ENCODE measurements at regions not wholly inside any gene's neighbourhood (a gene's known extent, or its start where the extent isn't known, plus 50 kb on each side); places are given as distances from the start of the nearest gene placed in this dataset.

GRCh38 chr20:40120827-40121226 is 568.2 kb downstream of the MAFB start:
- DNase-seq = no peak

- DNase-seq = no peak
Measured at GRCh38 chr20:40111282-40111681, 577.8 kb downstream of the MAFB start.

- DNase-seq = no peak
Measured at GRCh38 chr20:40110311-40110831, 578.7 kb downstream of the MAFB start.

GRCh38 chr20:40109136-40109535 is 579.9 kb downstream of the MAFB start:
- DNase-seq = no peak

- DNase-seq = no peak
Measured at GRCh38 chr20:40108321-40108720, 580.7 kb downstream of the MAFB start.

GRCh38 chr20:40104959-40105358 is 584.1 kb downstream of the MAFB start:
- no peak for DNase-seq

GRCh38 chr20:40103420-40103819 is 585.6 kb downstream of the MAFB start:
- DNase-seq = no peak

- no peak for DNase-seq
Measured at GRCh38 chr20:40101560-40101959, 587.5 kb downstream of the MAFB start.

GRCh38 chr20:40100261-40100660 is 588.8 kb downstream of the MAFB start:
- DNase-seq = no peak

- no peak for DNase-seq
Measured at GRCh38 chr20:40090236-40090635, 598.8 kb downstream of the MAFB start.

- DNase-seq = no peak
Measured at GRCh38 chr20:40087496-40087895, 601.5 kb downstream of the MAFB start.

GRCh38 chr20:40085513-40085912 is 603.5 kb downstream of the MAFB start:
- DNase-seq = no peak

- no peak for DNase-seq
Measured at GRCh38 chr20:40082436-40082835, 606.6 kb downstream of the MAFB start.

GRCh38 chr20:40081653-40082052 is 607.4 kb downstream of the MAFB start:
- DNase-seq = no peak

- DNase-seq = no peak
Measured at GRCh38 chr20:40080041-40080652, 608.9 kb downstream of the MAFB start.

GRCh38 chr20:40073535-40074111 is 615.4 kb downstream of the MAFB start:
- DNase-seq = no peak

- no peak for DNase-seq
Measured at GRCh38 chr20:40072907-40073306, 616.1 kb downstream of the MAFB start.

- DNase-seq = no peak
Measured at GRCh38 chr20:40056171-40056570, 632.9 kb downstream of the MAFB start.

GRCh38 chr20:40055711-40056110 is 633.3 kb downstream of the MAFB start:
- DNase-seq = no peak

- DNase-seq = no peak
Measured at GRCh38 chr20:40054311-40054710, 634.7 kb downstream of the MAFB start.

- DNase-seq = no peak
Measured at GRCh38 chr20:40050596-40050995, 638.4 kb downstream of the MAFB start.

- no peak for DNase-seq
Measured at GRCh38 chr20:40049854-40050253, 639.2 kb downstream of the MAFB start.

GRCh38 chr20:40046703-40047102 is 642.3 kb downstream of the MAFB start:
- DNase-seq = no peak

- DNase-seq = no peak
Measured at GRCh38 chr20:40037511-40037910, 651.5 kb downstream of the MAFB start.

GRCh38 chr20:40029589-40029988 is 659.4 kb downstream of the MAFB start:
- no peak for DNase-seq

All from activated CD4-positive, CD25-positive, alpha-beta regulatory T cell (primary cell).